HEK293 (cell line): ENCODE measurements at regions not wholly inside any gene's neighbourhood (a gene's known extent, or its start where the extent isn't known, plus 50 kb on each side); places are given as distances from the start of the nearest gene placed in this dataset.

ENCODE experiments used
- KLF17 ChIP-seq: fragments of 450-650 bp; formaldehyde crosslinking; IDR thresholded peaks from 2 replicates; pipeline ENCODE4 v1.5.1; 2016; ENCODE audit warnings: missing biosample characterization, missing genetic modification characterization
- PATZ1 ChIP-seq: fragments of 450-650 bp; formaldehyde crosslinking; IDR thresholded peaks from 2 replicates; pipeline ENCODE4 v1.5.1; 2016; ENCODE audit warnings: missing biosample characterization, missing genetic modification characterization
- PRDM4 ChIP-seq: fragments of 450-650 bp; formaldehyde crosslinking; IDR thresholded peaks from 2 replicates; pipeline ENCODE4 v1.5.1; 2017; ENCODE audit warnings: missing biosample characterization, missing genetic modification characterization
- SP2 ChIP-seq: fragments of 450-650 bp; formaldehyde crosslinking; IDR thresholded peaks from 2 replicates; pipeline ENCODE4 v1.5.1; 2016; ENCODE audit warnings: missing biosample characterization, missing genetic modification characterization
- YY1 ChIP-seq: fragments of 450-650 bp; formaldehyde crosslinking; IDR thresholded peaks from 2 replicates; pipeline ENCODE4 v1.5.1; 2018; ENCODE audit warnings: missing biosample characterization, missing genetic modification characterization
- ZNF426 ChIP-seq: fragments of 450-650 bp; formaldehyde crosslinking; IDR thresholded peaks from 2 replicates; pipeline ENCODE4 v1.5.1; 2017; ENCODE audit warnings: missing biosample characterization, missing genetic modification characterization, mild to moderate bottlenecking, inconsistent platforms, moderate library complexity
- ZNF530 ChIP-seq: fragments of 450-650 bp; formaldehyde crosslinking; IDR thresholded peaks from 2 replicates; pipeline ENCODE4 v1.5.1; 2016; ENCODE audit warnings: low read depth, missing biosample characterization, missing genetic modification characterization
- ZNF585B ChIP-seq: fragments of 450-650 bp; formaldehyde crosslinking; IDR thresholded peaks from 2 replicates; pipeline ENCODE4 v1.5.1; 2016; ENCODE audit warnings: missing biosample characterization, missing genetic modification characterization
- ZNF621 ChIP-seq: fragments of 450-650 bp; formaldehyde crosslinking; IDR thresholded peaks from 2 replicates; pipeline ENCODE4 v1.5.1; 2017; ENCODE audit warnings: missing biosample characterization, missing genetic modification characterization
- ZNF791 ChIP-seq: fragments of 450-650 bp; formaldehyde crosslinking; IDR thresholded peaks from 2 replicates; pipeline ENCODE4 v1.5.1; 2016; ENCODE audit warnings: missing biosample characterization, missing genetic modification characterization
- TF ChIP-seq, protein P1 (sequence below): fragments of 450-650 bp; formaldehyde crosslinking; IDR thresholded peaks from 2 replicates; pipeline ENCODE4 v1.5.1; 2017; ENCODE audit warnings: missing biosample characterization, missing genetic modification characterization
- TF ChIP-seq, protein P2 (sequence below): fragments of 450-650 bp; formaldehyde crosslinking; IDR thresholded peaks from 2 replicates; pipeline ENCODE4 v1.5.1; 2016; ENCODE audit warnings: missing biosample characterization, missing genetic modification characterization
- TF ChIP-seq, protein P3 (sequence below): fragments of 450-650 bp; formaldehyde crosslinking; IDR thresholded peaks from 2 replicates; pipeline ENCODE4 v1.5.1; 2016; ENCODE audit warnings: missing biosample characterization, missing genetic modification characterization

- TF ChIP-seq ZNF585B (tag by site-specific recombination), result no peak
- TF ChIP-seq, protein P1, sequence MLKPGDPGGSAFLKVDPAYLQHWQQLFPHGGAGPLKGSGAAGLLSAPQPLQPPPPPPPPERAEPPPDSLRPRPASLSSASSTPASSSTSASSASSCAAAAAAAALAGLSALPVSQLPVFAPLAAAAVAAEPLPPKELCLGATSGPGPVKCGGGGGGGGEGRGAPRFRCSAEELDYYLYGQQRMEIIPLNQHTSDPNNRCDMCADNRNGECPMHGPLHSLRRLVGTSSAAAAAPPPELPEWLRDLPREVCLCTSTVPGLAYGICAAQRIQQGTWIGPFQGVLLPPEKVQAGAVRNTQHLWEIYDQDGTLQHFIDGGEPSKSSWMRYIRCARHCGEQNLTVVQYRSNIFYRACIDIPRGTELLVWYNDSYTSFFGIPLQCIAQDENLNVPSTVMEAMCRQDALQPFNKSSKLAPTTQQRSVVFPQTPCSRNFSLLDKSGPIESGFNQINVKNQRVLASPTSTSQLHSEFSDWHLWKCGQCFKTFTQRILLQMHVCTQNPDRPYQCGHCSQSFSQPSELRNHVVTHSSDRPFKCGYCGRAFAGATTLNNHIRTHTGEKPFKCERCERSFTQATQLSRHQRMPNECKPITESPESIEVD (tag by site-specific recombination), result no peak
- TF ChIP-seq ZNF426, result no peak
- TF ChIP-seq, protein P2, sequence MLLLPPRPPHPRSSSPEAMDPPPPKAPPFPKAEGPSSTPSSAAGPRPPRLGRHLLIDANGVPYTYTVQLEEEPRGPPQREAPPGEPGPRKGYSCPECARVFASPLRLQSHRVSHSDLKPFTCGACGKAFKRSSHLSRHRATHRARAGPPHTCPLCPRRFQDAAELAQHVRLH, result no peak
- TF ChIP-seq, protein P3, sequence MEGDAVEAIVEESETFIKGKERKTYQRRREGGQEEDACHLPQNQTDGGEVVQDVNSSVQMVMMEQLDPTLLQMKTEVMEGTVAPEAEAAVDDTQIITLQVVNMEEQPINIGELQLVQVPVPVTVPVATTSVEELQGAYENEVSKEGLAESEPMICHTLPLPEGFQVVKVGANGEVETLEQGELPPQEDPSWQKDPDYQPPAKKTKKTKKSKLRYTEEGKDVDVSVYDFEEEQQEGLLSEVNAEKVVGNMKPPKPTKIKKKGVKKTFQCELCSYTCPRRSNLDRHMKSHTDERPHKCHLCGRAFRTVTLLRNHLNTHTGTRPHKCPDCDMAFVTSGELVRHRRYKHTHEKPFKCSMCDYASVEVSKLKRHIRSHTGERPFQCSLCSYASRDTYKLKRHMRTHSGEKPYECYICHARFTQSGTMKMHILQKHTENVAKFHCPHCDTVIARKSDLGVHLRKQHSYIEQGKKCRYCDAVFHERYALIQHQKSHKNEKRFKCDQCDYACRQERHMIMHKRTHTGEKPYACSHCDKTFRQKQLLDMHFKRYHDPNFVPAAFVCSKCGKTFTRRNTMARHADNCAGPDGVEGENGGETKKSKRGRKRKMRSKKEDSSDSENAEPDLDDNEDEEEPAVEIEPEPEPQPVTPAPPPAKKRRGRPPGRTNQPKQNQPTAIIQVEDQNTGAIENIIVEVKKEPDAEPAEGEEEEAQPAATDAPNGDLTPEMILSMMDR (tag by site-specific recombination), result no peak
- TF ChIP-seq YY1 (tag by site-specific recombination), result no peak
- no peak for TF ChIP-seq SP2 (tag by site-specific recombination)
- TF ChIP-seq ZNF621 (tag by site-specific recombination), result no peak
- TF ChIP-seq ZNF791 (tag by site-specific recombination), result no peak
- no peak for TF ChIP-seq PRDM4 (tag by site-specific recombination)
- no peak for TF ChIP-seq ZNF530 (tag by site-specific recombination)
- TF ChIP-seq KLF17 (tag by site-specific recombination), result no peak
- TF ChIP-seq PATZ1 (tag by site-specific recombination), result no peak
These were observed 499.4 kb upstream of the NOX3 start for GRCh38 chr6:155955038-155955437.
